DOHH2 (cell line): ENCODE measurements at regions not wholly inside any gene's neighbourhood (a gene's known extent, or its start where the extent isn't known, plus 50 kb on each side); places are given as distances from the start of the nearest gene placed in this dataset.

Experiments
- H3F3A ChIP-seq: fragments of 200-600 bp; sonication (generic), shearing (Covaris generic); 2 replicates; pipeline ENCODE4 v1.6.0; 2016; ENCODE audit warnings: antibody characterized with exemption, mild to moderate bottlenecking; ENCODE audit not compliant: control insufficient read depth, insufficient read depth
- H3K27ac ChIP-seq: fragments of 200-600 bp; sonication (generic); 2 replicates; pipeline ENCODE4 v1.5.1; 2014; ENCODE audit warnings: low read depth, mild to moderate bottlenecking, low read length, moderate library complexity
- H3K27me3 ChIP-seq: fragments of 200-600 bp; sonication (generic); 2 replicates; pipeline ENCODE4 v1.6.1; 2014; ENCODE audit warnings: mild to moderate bottlenecking, low read length, mixed read lengths; ENCODE audit not compliant: control insufficient read depth
- H3K36me3 ChIP-seq: fragments of 200-600 bp; sonication (generic); 2 replicates; pipeline ENCODE4 v1.6.1; 2014; ENCODE audit warnings: mild to moderate bottlenecking, low read length, moderate library complexity, mixed read lengths; ENCODE audit not compliant: control insufficient read depth
- H3K4me1 ChIP-seq: fragments of 200-600 bp; sonication (generic); 2 replicates; pipeline ENCODE4 v1.6.1; 2014; ENCODE audit warnings: mild to moderate bottlenecking, low read length, mixed read lengths; ENCODE audit not compliant: control insufficient read depth
- H3K4me2 ChIP-seq: fragments of 200-600 bp; sonication (generic); 2 replicates; pipeline ENCODE4 v1.6.0; 2014; ENCODE audit warnings: mild to moderate bottlenecking, low read length, moderate library complexity
- H3K4me3 ChIP-seq: fragments of 200-600 bp; sonication (generic); 2 replicates; pipeline ENCODE4 v1.5.1; 2014; ENCODE audit warnings: mild to moderate bottlenecking, low read length, mixed read lengths
- H3K79me2 ChIP-seq: fragments of 200-600 bp; sonication (generic); 2 replicates; pipeline ENCODE4 v1.6.1; 2014; ENCODE audit warnings: mild to moderate bottlenecking, low read length, mixed read lengths; ENCODE audit not compliant: control insufficient read depth
- H3K9me2 ChIP-seq: fragments of 200-600 bp; sonication (generic); replicated peaks from 2 replicates; pipeline ENCODE4 v1.6.1; 2014; ENCODE audit warnings: mild to moderate bottlenecking, low read length, mixed read lengths; ENCODE audit not compliant: control insufficient read depth
- H3K9me3 ChIP-seq: fragments of 200-600 bp; sonication (generic); 2 replicates; pipeline ENCODE4 v1.6.1; 2014; ENCODE audit warnings: antibody characterized with exemption, low read length, mixed read lengths; ENCODE audit not compliant: control insufficient read depth, insufficient read depth
- H4K20me1 ChIP-seq: fragments of 200-600 bp; sonication (generic); 2 replicates; pipeline ENCODE4 v1.6.0; 2014; ENCODE audit warnings: low read depth, mild to moderate bottlenecking, antibody characterized with exemption, low read length, moderate library complexity; ENCODE audit not compliant: control insufficient read depth, insufficient read depth
- CTCF ChIP-seq: fragments of 200-600 bp; sonication (generic); IDR thresholded peaks from one replicate; pipeline ENCODE4 v1.5.1; 2014; ENCODE audit warnings: antibody characterized with exemption, mild to moderate bottlenecking, low read depth, low read length; ENCODE audit not compliant: poor library complexity, severe bottlenecking
- EZH2phosphoT487 ChIP-seq: fragments of 200-600 bp; sonication (generic); IDR thresholded peaks from 2 replicates; pipeline ENCODE4 v1.6.1; 2017; ENCODE audit warnings: borderline replicate concordance, mild to moderate bottlenecking, antibody characterized with exemption, low read length, moderate library complexity, mixed read lengths

- no peaks in the 10 kb centered on the region for H3K9me3 ChIP-seq
- H3K4me3 ChIP-seq: no peak overlapping the region
- H3K4me1 ChIP-seq: no peaks in the 10 kb centered on the region
- no peak overlapping the region for H3K27ac ChIP-seq
- no peaks in the 10 kb centered on the region for H3K79me2 ChIP-seq
- no peaks in the 10 kb centered on the region for H3F3A ChIP-seq
- TF ChIP-seq CTCF (no peak), EZH2phosphoT487 (no peak)
- H3K36me3 ChIP-seq: no peaks in the 10 kb centered on the region
- H3K27me3 ChIP-seq: no peaks in the 10 kb centered on the region
- H4K20me1 ChIP-seq: no peaks in the 10 kb centered on the region
- H3K9me2 ChIP-seq: no peaks in the 10 kb centered on the region
- H3K4me2 ChIP-seq: no peak overlapping the region
These were observed 269.2 kb upstream of the SMARCA2 start for GRCh38 chr9:1745980-1746379.

GRCh38 chr9:1747417-1747967, 267.7 kb upstream of the SMARCA2 start:
- no peak for TF ChIP-seq CTCF
- TF ChIP-seq EZH2phosphoT487: no peak
- Histone ChIP-seq H3K4me1 (no peaks in the 10 kb centered on the region), H3K27ac (no peak overlapping the region), H3K36me3 (no peaks in the 10 kb centered on the region), H3K79me2 (no peaks in the 10 kb centered on the region), H3K4me2 (no peak overlapping the region), H3K9me3 (no peaks in the 10 kb centered on the region), H4K20me1 (no peaks in the 10 kb centered on the region), H3K27me3 (no peaks in the 10 kb centered on the region), H3K4me3 (no peak overlapping the region), H3K9me2 (no peaks in the 10 kb centered on the region), H3F3A (no peaks in the 10 kb centered on the region)

GRCh38 chr9:1748407-1748806, 266.7 kb upstream of the SMARCA2 start:
- no peaks in the 10 kb centered on the region for H3K9me2 ChIP-seq
- no peaks in the 10 kb centered on the region for H3K27me3 ChIP-seq
- H3K4me2 ChIP-seq: no peak overlapping the region
- H3K79me2 ChIP-seq: no peaks in the 10 kb centered on the region
- TF ChIP-seq EZH2phosphoT487 (no peak), CTCF (no peak)
- H3K4me1 ChIP-seq: no peaks in the 10 kb centered on the region
- H3K27ac ChIP-seq: no peak overlapping the region
- H3K9me3 ChIP-seq: no peaks in the 10 kb centered on the region
- no peak overlapping the region for H3K4me3 ChIP-seq
- no peaks in the 10 kb centered on the region for H4K20me1 ChIP-seq
- H3F3A ChIP-seq: no peaks in the 10 kb centered on the region
- H3K36me3 ChIP-seq: no peaks in the 10 kb centered on the region

- no peaks in the 10 kb centered on the region for H3F3A ChIP-seq
- H3K4me3 ChIP-seq: no peak overlapping the region
These were observed 258.0 kb upstream of the SMARCA2 start for GRCh38 chr9:1757186-1757585.

More at GRCh38 chr9:1757186-1757585, 258.0 kb upstream of the SMARCA2 start:
- Histone ChIP-seq H3K27ac (no peak overlapping the region), H4K20me1 (no peaks in the 10 kb centered on the region), H3K4me2 (no peak overlapping the region), H3K27me3 (no peaks in the 10 kb centered on the region), H3K36me3 (no peaks in the 10 kb centered on the region), H3K79me2 (no peaks in the 10 kb centered on the region), H3K4me1 (no peaks in the 10 kb centered on the region), H3K9me3 (no peaks in the 10 kb centered on the region), H3K9me2 (no peaks in the 10 kb centered on the region)
- TF ChIP-seq EZH2phosphoT487 (no peak), CTCF (no peak)
